ENCODE measurements at regions not wholly inside any gene's neighbourhood (a gene's known extent, or its start where the extent isn't known, plus 50 kb on each side); places are given as distances from the start of the nearest gene placed in this dataset.

GRCh38 chr5:51829691-51830090 is 446.4 kb downstream of the ISL1 start:
- TF ChIP-seq POLR2AphosphoS5 (IDR thresholded peaks at IDR 0.05), result no peak
- no peak for TF ChIP-seq CTCF (IDR thresholded peaks at IDR 0.05 in 8 of 11, conservative IDR thresholded peaks at IDR 0.05 in 3 of 11)
- TF ChIP-seq POLR2A (IDR thresholded peaks at IDR 0.05), result no peak
